ENCODE measurements at regions not wholly inside any gene's neighbourhood (a gene's known extent, or its start where the extent isn't known, plus 50 kb on each side); places are given as distances from the start of the nearest gene placed in this dataset.

- TF ChIP-seq CTCF (conservative IDR thresholded peaks at IDR 0.05; ENCODE audit: low read depth in 2 of 2) (no peak), ZNF331 (CRISPR knock-in tag; IDR thresholded peaks at IDR 0.05; ENCODE audit: low read depth) (no peak), ZNF114 (CRISPR knock-in tag; IDR thresholded peaks at IDR 0.05) (no peak), JUNB (IDR thresholded peaks at IDR 0.05; ENCODE audit: unreplicated experiment) (no peak), EZH2 (IDR thresholded peaks at IDR 0.05; ENCODE audit: low read depth, unreplicated experiment) (no peak), EZH2phosphoT487 (IDR thresholded peaks at IDR 0.05; ENCODE audit: unreplicated experiment) (no peak), ETS1 (IDR thresholded peaks at IDR 0.05) (no peak)
- TF ChIP-seq, protein P1, sequence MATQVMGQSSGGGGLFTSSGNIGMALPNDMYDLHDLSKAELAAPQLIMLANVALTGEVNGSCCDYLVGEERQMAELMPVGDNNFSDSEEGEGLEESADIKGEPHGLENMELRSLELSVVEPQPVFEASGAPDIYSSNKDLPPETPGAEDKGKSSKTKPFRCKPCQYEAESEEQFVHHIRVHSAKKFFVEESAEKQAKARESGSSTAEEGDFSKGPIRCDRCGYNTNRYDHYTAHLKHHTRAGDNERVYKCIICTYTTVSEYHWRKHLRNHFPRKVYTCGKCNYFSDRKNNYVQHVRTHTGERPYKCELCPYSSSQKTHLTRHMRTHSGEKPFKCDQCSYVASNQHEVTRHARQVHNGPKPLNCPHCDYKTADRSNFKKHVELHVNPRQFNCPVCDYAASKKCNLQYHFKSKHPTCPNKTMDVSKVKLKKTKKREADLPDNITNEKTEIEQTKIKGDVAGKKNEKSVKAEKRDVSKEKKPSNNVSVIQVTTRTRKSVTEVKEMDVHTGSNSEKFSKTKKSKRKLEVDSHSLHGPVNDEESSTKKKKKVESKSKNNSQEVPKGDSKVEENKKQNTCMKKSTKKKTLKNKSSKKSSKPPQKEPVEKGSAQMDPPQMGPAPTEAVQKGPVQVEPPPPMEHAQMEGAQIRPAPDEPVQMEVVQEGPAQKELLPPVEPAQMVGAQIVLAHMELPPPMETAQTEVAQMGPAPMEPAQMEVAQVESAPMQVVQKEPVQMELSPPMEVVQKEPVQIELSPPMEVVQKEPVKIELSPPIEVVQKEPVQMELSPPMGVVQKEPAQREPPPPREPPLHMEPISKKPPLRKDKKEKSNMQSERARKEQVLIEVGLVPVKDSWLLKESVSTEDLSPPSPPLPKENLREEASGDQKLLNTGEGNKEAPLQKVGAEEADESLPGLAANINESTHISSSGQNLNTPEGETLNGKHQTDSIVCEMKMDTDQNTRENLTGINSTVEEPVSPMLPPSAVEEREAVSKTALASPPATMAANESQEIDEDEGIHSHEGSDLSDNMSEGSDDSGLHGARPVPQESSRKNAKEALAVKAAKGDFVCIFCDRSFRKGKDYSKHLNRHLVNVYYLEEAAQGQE (IDR thresholded peaks at IDR 0.05; ENCODE audit: unreplicated experiment) = no peak
These were observed 210.8 kb upstream of the IRS4 start for GRCh38 chrX:108947205-108947604.
